ENCODE measurements at regions not wholly inside any gene's neighbourhood (a gene's known extent, or its start where the extent isn't known, plus 50 kb on each side); places are given as distances from the start of the nearest gene placed in this dataset.

DNA sequence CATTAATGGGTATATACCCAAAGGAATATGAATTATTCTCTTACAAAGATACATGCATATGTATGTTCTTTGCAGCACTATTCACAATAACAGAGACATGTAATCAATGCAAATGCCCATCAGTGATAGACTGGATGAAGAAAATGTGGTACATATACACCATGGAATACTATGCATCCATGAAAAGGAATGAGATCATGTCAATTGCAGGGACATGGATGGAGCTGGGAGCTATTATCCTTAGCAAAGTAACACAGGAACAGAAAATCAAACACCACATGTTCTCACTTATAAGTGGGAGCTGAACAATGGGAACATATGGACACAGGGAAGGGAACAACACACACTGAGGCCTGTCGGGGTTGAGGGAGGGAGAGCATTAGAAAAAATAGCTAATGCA, 141.1 kb upstream of the HS3ST4 start:
- TF ChIP-seq, protein P1, sequence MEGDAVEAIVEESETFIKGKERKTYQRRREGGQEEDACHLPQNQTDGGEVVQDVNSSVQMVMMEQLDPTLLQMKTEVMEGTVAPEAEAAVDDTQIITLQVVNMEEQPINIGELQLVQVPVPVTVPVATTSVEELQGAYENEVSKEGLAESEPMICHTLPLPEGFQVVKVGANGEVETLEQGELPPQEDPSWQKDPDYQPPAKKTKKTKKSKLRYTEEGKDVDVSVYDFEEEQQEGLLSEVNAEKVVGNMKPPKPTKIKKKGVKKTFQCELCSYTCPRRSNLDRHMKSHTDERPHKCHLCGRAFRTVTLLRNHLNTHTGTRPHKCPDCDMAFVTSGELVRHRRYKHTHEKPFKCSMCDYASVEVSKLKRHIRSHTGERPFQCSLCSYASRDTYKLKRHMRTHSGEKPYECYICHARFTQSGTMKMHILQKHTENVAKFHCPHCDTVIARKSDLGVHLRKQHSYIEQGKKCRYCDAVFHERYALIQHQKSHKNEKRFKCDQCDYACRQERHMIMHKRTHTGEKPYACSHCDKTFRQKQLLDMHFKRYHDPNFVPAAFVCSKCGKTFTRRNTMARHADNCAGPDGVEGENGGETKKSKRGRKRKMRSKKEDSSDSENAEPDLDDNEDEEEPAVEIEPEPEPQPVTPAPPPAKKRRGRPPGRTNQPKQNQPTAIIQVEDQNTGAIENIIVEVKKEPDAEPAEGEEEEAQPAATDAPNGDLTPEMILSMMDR (IDR thresholded peaks at IDR 0.05), result no peak
- Mint-ChIP-seq H3K36me3 (no peaks in the 10 kb centered on the region), H3K27me3 (ENCODE audit: low read depth in 3 of 3) (peaks cover 0 to 1% (median 0%) of the 10 kb centered on the region in 3 donors), H3K27ac (no peak overlapping the region), H3K9me3 (peaks cover 0 to 21% (median 4%) of the 10 kb centered on the region in 7 donors), H3K4me3 (no peak overlapping the region), H3K4me1 (no peaks in the 10 kb centered on the region)
- no peaks in the 10 kb centered on the region for H3K9me3 ChIP-seq (replicated peaks in 1 of 2; ENCODE audit: control insufficient read depth in 1 of 2, insufficient read depth in 1 of 2, low read length in 2 of 2)
- WGBS (ENCODE audit: insufficient coverage), result no CpG with 5 or more reads among the region's 1 CpG
- H3K9ac ChIP-seq (ENCODE audit: insufficient read depth, low read length, poor library complexity, severe bottlenecking), result no peak overlapping the region
- no peaks in the 10 kb centered on the region for H3K27me3 ChIP-seq (ENCODE audit: control insufficient read depth in 2 of 2, insufficient read depth in 2 of 2, low read length in 2 of 2)
- H4K20me1 ChIP-seq (ENCODE audit: insufficient read depth, low read length), result no peaks in the 10 kb centered on the region
- H3K4me2 ChIP-seq (replicated peaks; ENCODE audit: extremely low read depth, low read length, poor library complexity, severe bottlenecking), result no peak overlapping the region
- no peaks in the 10 kb centered on the region for H3K79me2 ChIP-seq (ENCODE audit: insufficient read depth, low read length)
- no peak overlapping the region for H3K27ac ChIP-seq (ENCODE audit: low read depth in 1 of 2, low read length in 2 of 2)
- no peaks in the 10 kb centered on the region for H3K4me1 ChIP-seq (ENCODE audit: control insufficient read depth in 1 of 2, insufficient read depth in 2 of 2, low read length in 2 of 2)
- H3K4me3 ChIP-seq (replicated peaks in 1 of 3; ENCODE audit: low read depth in 2 of 3, low read length in 3 of 3), result no peak overlapping the region
- intact Hi-C loops (cut with micrococcal nuclease), result no loop called here
- DNase-seq, result no peak
- no peaks in the 10 kb centered on the region for H3K36me3 ChIP-seq (replicated peaks in 1 of 2; ENCODE audit: control insufficient read depth in 1 of 2, insufficient read depth in 2 of 2, low read length in 2 of 2)
- no peak overlapping the region for H2AFZ ChIP-seq (ENCODE audit: insufficient read depth, low read depth, low read length, poor library complexity, severe bottlenecking)

DNA sequence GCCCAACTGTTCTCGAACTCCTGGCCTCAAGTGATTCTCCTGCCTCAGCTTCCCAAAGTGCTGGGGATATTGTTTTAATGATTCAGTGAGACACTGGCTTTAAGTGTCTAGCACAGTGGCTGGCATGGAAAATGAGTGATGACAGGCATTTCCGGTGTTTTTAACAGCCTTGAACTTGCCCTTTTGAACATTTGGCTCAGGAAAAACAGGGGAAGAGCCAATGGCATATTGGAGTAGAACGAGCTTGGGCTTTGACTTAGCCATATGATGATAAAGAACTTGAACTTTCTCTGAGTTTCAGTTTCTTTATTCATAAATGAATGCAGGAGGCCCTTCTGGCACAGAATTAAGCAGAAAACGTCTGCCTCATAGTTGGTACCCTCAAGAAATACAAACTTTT, 145.0 kb upstream of the HS3ST4 start:
- DNase-seq, result no peak
- H3K27ac ChIP-seq (ENCODE audit: low read depth in 1 of 2, low read length in 2 of 2), result no peak overlapping the region
- Mint-ChIP-seq H3K9me3 (peaks cover 0 to 10% (median 3%) of the 10 kb centered on the region in 7 donors), H3K27ac (no peak overlapping the region), H3K27me3 (ENCODE audit: low read depth in 3 of 3) (peaks cover 0 to 3% (median 0%) of the 10 kb centered on the region in 3 donors), H3K36me3 (no peaks in the 10 kb centered on the region), H3K4me3 (no peak overlapping the region), H3K4me1 (no peaks in the 10 kb centered on the region)
- H3K9ac ChIP-seq (ENCODE audit: insufficient read depth, low read length, poor library complexity, severe bottlenecking), result no peak overlapping the region
- no peaks in the 10 kb centered on the region for H3K36me3 ChIP-seq (replicated peaks in 1 of 2; ENCODE audit: control insufficient read depth in 1 of 2, insufficient read depth in 2 of 2, low read length in 2 of 2)
- no peak overlapping the region for H2AFZ ChIP-seq (ENCODE audit: insufficient read depth, low read depth, low read length, poor library complexity, severe bottlenecking)
- no peaks in the 10 kb centered on the region for H3K79me2 ChIP-seq (ENCODE audit: insufficient read depth, low read length)
- WGBS (ENCODE audit: insufficient coverage), result 53% methylated on average over 2 of the region's 4 CpGs
- H3K27me3 ChIP-seq (ENCODE audit: control insufficient read depth in 2 of 2, insufficient read depth in 2 of 2, low read length in 2 of 2), result no peaks in the 10 kb centered on the region
- no peaks in the 10 kb centered on the region for H3K4me1 ChIP-seq (ENCODE audit: control insufficient read depth in 1 of 2, insufficient read depth in 2 of 2, low read length in 2 of 2)
- intact Hi-C loops (cut with micrococcal nuclease), result no loop called here
- TF ChIP-seq, protein P1 (IDR thresholded peaks at IDR 0.05), result no peak
- H3K9me3 ChIP-seq (replicated peaks in 1 of 2; ENCODE audit: control insufficient read depth in 1 of 2, insufficient read depth in 1 of 2, low read length in 2 of 2), result no peaks in the 10 kb centered on the region
- no peaks in the 10 kb centered on the region for H4K20me1 ChIP-seq (ENCODE audit: insufficient read depth, low read length)
- H3K4me3 ChIP-seq (replicated peaks in 1 of 3; ENCODE audit: low read depth in 2 of 3, low read length in 3 of 3), result no peak overlapping the region
- H3K4me2 ChIP-seq (replicated peaks; ENCODE audit: extremely low read depth, low read length, poor library complexity, severe bottlenecking), result no peak overlapping the region
